ENCODE measurements at regions not wholly inside any gene's neighbourhood (a gene's known extent, or its start where the extent isn't known, plus 50 kb on each side); places are given as distances from the start of the nearest gene placed in this dataset.
A peak's percentile ranks its signal among the peaks of the same experiment; 100 is the strongest.
"Not testable (repeated sequence)": the region's sequence is repeated elsewhere in the genome, so short reads cannot be mapped to it uniquely, and the experiment has no call there.

DNA sequence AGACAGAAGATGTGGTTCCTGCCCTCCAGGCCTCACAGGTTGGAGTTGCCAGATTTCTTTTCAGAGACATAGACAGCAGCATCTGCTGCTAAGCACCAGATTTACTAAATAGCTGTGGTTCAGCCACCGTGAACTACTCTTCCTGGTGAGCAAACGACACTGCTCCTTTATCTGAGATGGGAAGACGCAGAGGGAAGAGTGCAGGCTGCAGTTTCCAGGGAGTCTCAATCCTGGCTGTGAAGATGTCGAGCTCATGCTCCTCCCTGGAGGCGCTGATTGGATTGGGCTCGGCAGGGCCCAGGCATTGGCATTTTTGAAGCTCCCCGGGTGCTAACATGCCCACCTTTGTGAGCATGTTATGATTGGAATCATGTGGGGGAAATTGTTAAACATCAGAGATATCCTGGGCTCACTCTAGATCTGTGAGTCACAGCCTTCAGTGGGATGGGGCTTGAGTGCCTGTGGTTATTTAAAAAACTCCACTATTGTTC, 314.8 kb downstream of the TSN start:
- DNase-seq (ENCODE audit: low spot score), result peak; percentile 40

DNA sequence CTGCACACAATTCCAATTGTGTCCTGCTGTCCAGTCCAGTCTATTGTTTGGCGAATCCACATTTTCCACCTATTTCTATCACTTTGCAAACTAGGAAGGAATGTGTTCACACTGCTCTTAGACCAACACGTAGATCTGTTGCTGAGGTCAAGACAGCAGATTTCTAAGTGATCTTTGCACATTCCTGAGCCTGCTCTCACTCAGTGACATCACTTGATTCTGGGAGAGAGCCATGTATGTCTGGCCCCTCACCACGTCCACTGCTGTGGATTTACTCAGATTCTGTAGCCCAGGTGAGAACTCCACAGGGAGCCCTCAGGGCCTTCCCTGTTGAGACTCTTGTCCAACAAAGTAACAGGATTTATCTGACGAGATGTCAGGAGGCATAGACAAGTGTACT, 317.2 kb downstream of the TSN start:
- peak; percentile 29 for DNase-seq (ENCODE audit: low spot score)

- no peak for DNase-seq (ENCODE audit: low spot score)
Observed at GRCh38 chr2:122074201-122074600, 318.8 kb downstream of the TSN start.

GRCh38 chr2:122075381-122075780, 319.9 kb downstream of the TSN start:
- DNase-seq (ENCODE audit: low spot score), result no peak

- DNase-seq (ENCODE audit: low spot score), result no peak
Observed at GRCh38 chr2:122077114-122077513, 321.7 kb downstream of the TSN start.

DNA sequence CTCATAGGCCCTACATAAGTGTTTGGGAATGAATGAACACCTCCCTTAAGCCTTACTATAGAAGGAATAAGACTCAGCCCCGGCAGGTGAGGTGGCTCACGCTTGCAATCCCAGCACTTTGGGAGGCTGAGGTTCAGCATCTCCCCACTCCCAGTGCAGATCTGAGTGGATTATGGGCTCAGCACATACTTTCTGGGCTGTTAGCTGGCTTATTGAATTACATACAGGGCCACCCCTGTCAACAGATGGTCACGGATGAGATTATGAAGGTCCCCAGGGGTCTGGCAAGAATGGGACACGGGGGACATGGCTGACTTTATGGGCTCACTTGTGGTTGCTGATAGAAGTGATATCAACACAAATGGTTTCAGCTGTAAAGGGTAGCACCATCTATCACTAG, 322.3 kb downstream of the TSN start:
- no peak for DNase-seq (ENCODE audit: low spot score)

- peak; percentile 49 for DNase-seq (ENCODE audit: low spot score)
Observed at GRCh38 chr2:122078451-122078850, 323.0 kb downstream of the TSN start.

- no peak for DNase-seq (ENCODE audit: low spot score)
Observed at GRCh38 chr2:122079844-122080243, 324.4 kb downstream of the TSN start.

- no peak for DNase-seq (ENCODE audit: low spot score)
Observed at GRCh38 chr2:122080316-122080715, 324.9 kb downstream of the TSN start.

DNA sequence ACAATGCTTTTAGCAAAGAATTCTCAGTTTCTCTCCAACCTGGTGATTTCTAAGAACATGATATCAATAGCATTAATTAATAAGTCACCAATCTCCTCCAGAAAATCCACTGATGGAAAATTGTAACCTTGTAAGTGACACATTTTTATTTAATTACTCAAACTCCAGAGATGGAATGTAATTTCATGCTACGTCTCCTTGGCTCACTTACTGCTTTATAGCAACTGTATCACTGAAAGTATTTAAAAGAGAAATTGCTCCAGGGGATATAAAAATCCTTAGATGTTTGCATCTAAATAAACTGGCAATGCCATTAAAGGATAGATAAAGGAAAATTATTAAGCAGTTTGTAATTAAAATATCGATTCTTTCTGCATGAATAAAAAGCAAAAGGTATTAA, 325.4 kb downstream of the TSN start:
- no peak for DNase-seq (ENCODE audit: low spot score)

DNA sequence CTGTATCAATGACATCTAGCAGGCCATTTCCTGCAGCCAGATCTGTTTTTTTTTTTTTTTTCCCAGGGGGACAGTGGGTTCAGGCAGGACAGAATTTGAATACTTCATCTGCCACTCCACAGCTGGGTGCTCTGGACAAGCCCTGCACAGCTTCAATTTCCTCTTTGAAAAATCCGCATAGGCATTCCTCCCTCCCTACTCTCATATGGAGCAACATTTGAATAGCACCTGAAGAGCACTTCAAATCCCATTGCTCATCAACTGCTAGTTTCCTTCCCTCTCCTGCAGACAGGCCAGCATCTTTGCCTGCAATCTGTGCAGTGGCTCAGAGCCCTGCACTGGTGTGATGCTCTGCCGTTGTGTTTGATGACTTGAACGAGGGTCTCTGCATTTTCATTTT, 326.3 kb downstream of the TSN start:
- DNase-seq (ENCODE audit: low spot score), result no peak

DNA sequence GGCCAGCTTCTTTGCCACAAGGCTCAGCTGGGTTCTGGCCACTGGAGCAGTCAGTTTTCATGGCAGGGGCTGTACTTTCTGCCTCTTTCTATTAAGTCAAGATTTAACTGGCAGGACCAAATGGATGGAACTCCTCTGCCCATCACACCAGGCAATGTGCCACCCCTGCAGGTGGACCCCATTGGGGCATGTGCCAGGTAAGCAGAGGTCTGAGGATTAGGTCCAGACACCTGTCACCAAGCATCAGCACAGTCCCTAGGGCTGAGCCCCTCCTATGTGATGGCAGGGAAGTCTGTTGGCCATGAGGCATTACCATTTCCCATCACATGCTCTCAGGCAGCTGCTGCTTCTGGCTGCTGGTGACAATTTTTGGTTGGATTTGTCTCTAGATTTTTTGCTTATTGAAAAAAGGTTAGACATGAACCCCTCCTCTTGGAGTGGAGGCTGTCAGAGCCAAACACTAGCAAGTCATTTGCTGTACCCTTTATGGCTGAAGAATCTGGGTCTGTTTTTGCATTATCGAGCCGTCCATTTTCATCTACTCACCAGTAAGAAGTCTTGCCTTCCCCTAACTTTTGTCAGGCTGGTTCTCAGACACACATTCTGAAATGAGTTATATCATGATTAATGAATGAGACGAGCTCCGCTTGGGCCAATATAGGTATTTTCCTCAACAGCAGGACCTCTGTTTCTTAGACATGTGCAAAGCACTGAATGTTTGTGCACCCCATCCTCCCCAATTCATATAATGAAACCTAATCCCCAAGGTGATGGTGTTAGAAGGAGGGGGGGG, 328.0 kb downstream of the TSN start:
- no peak for DNase-seq (ENCODE audit: low spot score)

- not testable (repeated sequence) for DNase-seq (ENCODE audit: low spot score)
Observed at GRCh38 chr2:122085672-122086071, 330.2 kb downstream of the TSN start.

GRCh38 chr2:122094557-122094956, 339.1 kb downstream of the TSN start:
- DNase-seq (ENCODE audit: low spot score), result no peak

GRCh38 chr2:122096761-122097160, 341.3 kb downstream of the TSN start:
- no peak for DNase-seq (ENCODE audit: low spot score)

GRCh38 chr2:122098306-122098705, 342.9 kb downstream of the TSN start:
- DNase-seq (ENCODE audit: low spot score), result no peak

DNA sequence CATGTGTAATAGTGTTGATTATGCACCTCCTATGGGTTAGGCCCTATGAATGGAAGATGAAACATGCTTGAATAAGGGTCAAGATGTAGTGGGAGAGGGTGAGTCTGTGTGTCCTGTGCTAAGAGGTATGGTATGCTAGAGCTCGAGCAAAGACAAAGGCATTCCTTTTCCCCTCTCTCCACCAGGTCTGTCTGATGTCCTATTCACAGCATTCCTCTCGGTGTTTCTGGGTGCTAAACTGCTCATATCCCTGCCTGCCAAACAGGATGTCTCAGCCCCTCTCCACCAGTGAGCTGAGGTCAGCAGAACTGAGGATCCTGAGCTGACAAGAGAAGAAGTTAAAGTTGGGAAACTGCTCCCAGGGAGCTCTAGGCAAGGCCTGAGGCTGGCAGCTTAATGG, 344.9 kb downstream of the TSN start:
- peak; percentile 19 for DNase-seq (ENCODE audit: low spot score)

DNA sequence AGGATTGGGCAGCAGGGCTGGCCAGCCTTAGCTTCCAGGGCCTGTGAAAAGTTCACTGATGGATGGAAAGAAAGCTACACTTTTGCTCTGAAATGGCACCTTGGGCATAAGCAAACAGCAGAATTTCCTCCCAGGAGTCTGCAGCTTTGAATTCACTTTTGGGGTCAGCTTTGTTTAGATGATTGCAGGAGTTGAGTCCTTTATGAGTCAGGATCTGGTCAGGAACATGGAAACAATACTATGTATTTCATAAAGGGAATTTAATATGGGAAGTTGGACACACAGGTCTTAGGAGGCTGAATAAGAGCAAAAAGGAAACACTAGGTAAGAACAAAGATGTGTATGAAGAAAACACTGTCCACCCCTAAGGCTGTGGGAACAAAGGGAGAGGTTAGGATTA, 345.3 kb downstream of the TSN start:
- DNase-seq (ENCODE audit: low spot score), result no peak

- DNase-seq (ENCODE audit: low spot score), result no peak
Observed at GRCh38 chr2:122101319-122101718, 345.9 kb downstream of the TSN start.

GRCh38 chr2:122105171-122105876, 349.9 kb downstream of the TSN start:
- no peak for DNase-seq (ENCODE audit: low spot score)

DNA sequence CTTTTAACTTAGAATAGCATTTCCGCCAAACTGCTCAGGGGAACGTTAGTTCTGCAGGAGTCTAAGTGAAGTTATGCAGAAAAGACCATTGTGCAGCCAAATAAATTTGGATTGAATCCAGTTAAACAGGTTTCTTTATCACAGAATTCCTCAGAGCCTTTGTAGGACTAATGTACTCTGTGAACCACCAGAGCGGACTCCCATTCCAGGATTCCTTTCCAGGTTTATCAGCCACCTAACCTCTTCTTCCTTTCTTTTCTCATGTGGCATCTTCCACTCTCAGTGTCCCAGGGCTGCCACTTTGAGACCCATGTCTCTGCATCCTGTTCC, 350.4 kb downstream of the TSN start:
- DNase-seq (ENCODE audit: low spot score), result no peak

DNA sequence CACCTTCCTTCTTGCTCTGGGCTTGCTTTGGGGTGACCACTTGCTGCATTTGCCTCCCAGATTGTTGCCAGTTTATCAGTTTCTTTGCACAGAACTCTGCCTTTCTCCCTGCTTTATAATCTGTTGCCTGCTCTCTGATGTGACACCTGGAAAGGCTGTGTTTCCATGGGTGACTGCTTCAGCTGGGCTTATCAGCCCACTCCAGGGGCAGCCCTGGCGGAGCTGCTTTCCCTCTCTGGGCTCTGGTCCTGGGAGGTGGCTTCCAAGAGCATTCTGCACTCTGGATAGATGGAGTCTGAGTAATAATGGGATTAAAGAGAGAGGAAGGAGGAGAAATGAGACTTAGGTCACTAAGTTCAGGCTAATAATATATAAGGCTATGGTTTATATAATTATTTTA, 352.7 kb downstream of the TSN start:
- DNase-seq (ENCODE audit: low spot score), result no peak

GRCh38 chr2:122112216-122113005, 357.0 kb downstream of the TSN start:
- DNase-seq (ENCODE audit: low spot score), result no peak
